Endodermal cell (in vitro differentiated cells): ENCODE measurements at regions not wholly inside any gene's neighbourhood (a gene's known extent, or its start where the extent isn't known, plus 50 kb on each side); places are given as distances from the start of the nearest gene placed in this dataset.
"Not testable (repeated sequence)": the region's sequence is repeated elsewhere in the genome, so short reads cannot be mapped to it uniquely, and the experiment has no call there.

Experiments
- DNase-seq: peaks from one replicate; pipeline ENCODE4 v3.0.0-alpha.2; 2017
- H3K27ac ChIP-seq: 2 replicates; pipeline ENCODE4 v1.5.1; 2013; ENCODE audit warnings: mild to moderate bottlenecking, low read depth, low read length, moderate library complexity
- H3K27me3 ChIP-seq: 2 replicates; pipeline ENCODE4 v1.6.1; 2013; ENCODE audit warnings: mild to moderate bottlenecking, low read length, moderate library complexity; ENCODE audit not compliant: insufficient read depth, control insufficient read depth, poor library complexity, severe bottlenecking
- H3K36me3 ChIP-seq: 2 replicates; pipeline ENCODE4 v1.7.0; 2013; ENCODE audit warnings: mild to moderate bottlenecking, low read length, moderate library complexity; ENCODE audit not compliant: control insufficient read depth, insufficient read depth
- H3K4me1 ChIP-seq: one replicate; pipeline ENCODE4 v1.7.0; 2013; ENCODE audit warnings: low read length; ENCODE audit not compliant: control insufficient read depth, insufficient read depth
- H3K4me3 ChIP-seq: 2 replicates; pipeline ENCODE4 v1.5.1; 2013; ENCODE audit warnings: mild to moderate bottlenecking, low read length, moderate library complexity
- H3K9ac ChIP-seq: 2 replicates; pipeline ENCODE4 v1.6.1; 2013; ENCODE audit warnings: mild to moderate bottlenecking, low read length, moderate library complexity; ENCODE audit not compliant: poor library complexity, severe bottlenecking; ENCODE audit errors: extremely low read depth
- H3K9me3 ChIP-seq: 2 replicates; pipeline ENCODE4 v1.6.1; 2013; ENCODE audit warnings: mild to moderate bottlenecking, low read length, moderate library complexity; ENCODE audit not compliant: control insufficient read depth
- H3K27ac Mint-ChIP-seq: 2 replicates; pipeline ENCODE4 v1.8.0; 2020; ENCODE audit warnings: mixed read lengths
- H3K27me3 Mint-ChIP-seq: 2 replicates; pipeline ENCODE4 v1.8.0; 2021; ENCODE audit warnings: mild to moderate bottlenecking, mixed read lengths; ENCODE audit not compliant: insufficient read depth
- H3K36me3 Mint-ChIP-seq: 2 replicates; pipeline ENCODE4 v1.8.0; 2020; ENCODE audit warnings: low read depth, mixed read lengths
- H3K4me1 Mint-ChIP-seq: 2 replicates; pipeline ENCODE4 v1.8.0; 2020; ENCODE audit warnings: mixed read lengths
- H3K4me3 Mint-ChIP-seq: 2 replicates; pipeline ENCODE4 v1.8.0; 2020; ENCODE audit warnings: mild to moderate bottlenecking, moderate library complexity, mixed read lengths
- H3K9me3 Mint-ChIP-seq: 2 replicates; pipeline ENCODE4 v1.8.0; 2020; ENCODE audit warnings: mild to moderate bottlenecking, mixed read lengths
- CTCF ChIP-seq: fragments of 200-600 bp; sonication (generic); conservative IDR thresholded peaks from 2 replicates; pipeline ENCODE4 v1.5.0; 2021; ENCODE audit warnings: antibody characterized with exemption, mild to moderate bottlenecking
- WGBS, 2 experiments: methylation state at CpG; one replicate each; pipeline versions ENCODE4 v1.1.5 to v1.1.7; 2013; ENCODE audit warnings: missing lambda C conversion rate in 2 of 2, mixed read lengths in 1 of 2; ENCODE audit not compliant: insufficient coverage in 1 of 2, insufficient read length in 1 of 2; 5-methylcytosine and 5-hydroxymethylcytosine counted together

GRCh38 chr6:863831-864230 is 170.9 kb upstream of the EXOC2 start:
- DNase-seq, result no peak
- Histone ChIP-seq H3K36me3 (no peaks in the 10 kb centered on the region), H3K27ac (no peak overlapping the region), H3K4me1 (no peaks in the 10 kb centered on the region), H3K4me3 (no peak overlapping the region), H3K9ac (no peak overlapping the region), H3K27me3 (no peaks in the 10 kb centered on the region), H3K9me3 (no peaks in the 10 kb centered on the region)
- Mint-ChIP-seq H3K9me3 (no peaks in the 10 kb centered on the region), H3K4me1 (no peaks in the 10 kb centered on the region), H3K27ac (no peak overlapping the region), H3K36me3 (no peaks in the 10 kb centered on the region), H3K27me3 (no peaks in the 10 kb centered on the region), H3K4me3 (no peak overlapping the region)
- no peak for TF ChIP-seq CTCF
- WGBS, 2 experiments, result 96% methylated on average over 2 of the region's 2 CpGs; no CpG with 5 or more reads in 1 of the 2 experiments

GRCh38 chr6:863127-863526 is 170.2 kb upstream of the EXOC2 start:
- H3K27ac Mint-ChIP-seq, H3K27me3 ChIP-seq, DNase-seq, H3K36me3 Mint-ChIP-seq, H3K27me3 Mint-ChIP-seq, H3K4me3 ChIP-seq, H3K4me1 Mint-ChIP-seq, H3K27ac ChIP-seq, H3K9ac ChIP-seq, H3K9me3 Mint-ChIP-seq, H3K4me1 ChIP-seq, H3K9me3 ChIP-seq, H3K4me3 Mint-ChIP-seq, H3K36me3 ChIP-seq: not testable (repeated sequence)
- 93 to 100% methylated on average over 2 of the region's 5 CpGs for WGBS, 2 experiments

- no peaks in the 10 kb centered on the region for H3K36me3 ChIP-seq
- Mint-ChIP-seq H3K4me1 (no peaks in the 10 kb centered on the region), H3K9me3 (no peaks in the 10 kb centered on the region), H3K27ac (no peak overlapping the region), H3K27me3 (peaks cover 1% of the 10 kb centered on the region), H3K4me3 (no peak overlapping the region), H3K36me3 (no peaks in the 10 kb centered on the region)
- WGBS, 2 experiments, result 88 to 94% methylated on average over 3 to 4 of the region's 4 CpGs
- H3K27me3 ChIP-seq, result no peaks in the 10 kb centered on the region
- DNase-seq, result no peak
- TF ChIP-seq CTCF, result no peak
- no peaks in the 10 kb centered on the region for H3K4me1 ChIP-seq
- no peak overlapping the region for H3K27ac ChIP-seq
- H3K4me3 ChIP-seq, result no peak overlapping the region
- H3K9me3 ChIP-seq, result no peaks in the 10 kb centered on the region
- no peak overlapping the region for H3K9ac ChIP-seq
These were observed 167.0 kb upstream of the EXOC2 start for GRCh38 chr6:859936-860335.

GRCh38 chr6:854406-855118 is 161.6 kb upstream of the EXOC2 start:
- Mint-ChIP-seq H3K36me3 (no peaks in the 10 kb centered on the region), H3K27me3 (peaks cover 5% of the 10 kb centered on the region), H3K9me3 (peaks cover 11% of the 10 kb centered on the region), H3K27ac (no peak overlapping the region), H3K4me3 (no peak overlapping the region), H3K4me1 (no peaks in the 10 kb centered on the region)
- no peaks in the 10 kb centered on the region for H3K4me1 ChIP-seq
- no peaks in the 10 kb centered on the region for H3K9me3 ChIP-seq
- H3K4me3 ChIP-seq, result no peak overlapping the region
- no peaks in the 10 kb centered on the region for H3K27me3 ChIP-seq
- TF ChIP-seq CTCF, result no peak
- H3K9ac ChIP-seq, result no peak overlapping the region
- 90 to 95% methylated on average over 7 to 12 of the region's 12 CpGs for WGBS, 2 experiments
- H3K36me3 ChIP-seq, result no peaks in the 10 kb centered on the region
- H3K27ac ChIP-seq, result no peak overlapping the region
- no peak for DNase-seq

- H3K9ac ChIP-seq, H3K4me3 Mint-ChIP-seq, H3K36me3 ChIP-seq, H3K27ac Mint-ChIP-seq, H3K4me1 ChIP-seq, H3K27ac ChIP-seq, H3K9me3 ChIP-seq, H3K4me1 Mint-ChIP-seq, H3K36me3 Mint-ChIP-seq, DNase-seq, H3K4me3 ChIP-seq: not testable (repeated sequence)
- Mint-ChIP-seq H3K9me3 (peaks cover 11% of the 10 kb centered on the region), H3K27me3 (peaks cover 15% of the 10 kb centered on the region)
- peaks cover 15% of the 10 kb centered on the region for H3K27me3 ChIP-seq
- WGBS, 2 experiments, result 94 to 100% methylated on average over 1 to 4 of the region's 5 CpGs
These were observed 159.3 kb upstream of the EXOC2 start for GRCh38 chr6:852216-852615.
